Mesendoderm (in vitro differentiated cells): ENCODE measurements at regions not wholly inside any gene's neighbourhood (a gene's known extent, or its start where the extent isn't known, plus 50 kb on each side); places are given as distances from the start of the nearest gene placed in this dataset.
"Not testable (repeated sequence)": the region's sequence is repeated elsewhere in the genome, so short reads cannot be mapped to it uniquely, and the experiment has no call there.

Experiments used
- DNase-seq: peaks from one replicate; pipeline ENCODE4 v3.0.0; 2013
- H2AK5ac ChIP-seq: 2 replicates; pipeline ENCODE4 v1.6.1; 2013; ENCODE audit warnings: low read length, inconsistent platforms
- H2BK120ac ChIP-seq: 2 replicates; pipeline ENCODE4 v1.6.1; 2013; ENCODE audit warnings: low read depth, mild to moderate bottlenecking, low read length, moderate library complexity, mixed read lengths
- H2BK15ac ChIP-seq: replicated peaks from 2 replicates; pipeline ENCODE4 v1.6.1; 2013; ENCODE audit warnings: low read depth, mild to moderate bottlenecking, moderate library complexity
- H2BK5ac ChIP-seq: 2 replicates; pipeline ENCODE4 v1.6.1; 2013; ENCODE audit warnings: low read length, inconsistent platforms
- H3K18ac ChIP-seq: 2 replicates; pipeline ENCODE4 v1.6.1; 2013; ENCODE audit warnings: mild to moderate bottlenecking, low read length, mixed read lengths
- H3K23ac ChIP-seq: one replicate; pipeline ENCODE4 v1.6.1; 2013; ENCODE audit warnings: low read length
- H3K27ac ChIP-seq: 2 replicates; pipeline ENCODE4 v1.5.1; 2013; ENCODE audit warnings: low read depth, mild to moderate bottlenecking, inconsistent platforms, low read length, moderate library complexity
- H3K27me3 ChIP-seq: 2 replicates; pipeline ENCODE4 v1.6.1; 2013; ENCODE audit warnings: low read length, control low read depth, mild to moderate bottlenecking, inconsistent platforms; ENCODE audit not compliant: insufficient read depth, poor library complexity
- H3K36me3 ChIP-seq: 2 replicates; pipeline ENCODE4 v1.6.1; 2013; ENCODE audit warnings: low read length, inconsistent platforms; ENCODE audit not compliant: control insufficient read depth, insufficient read depth
- H3K4ac ChIP-seq: one replicate; pipeline ENCODE4 v1.6.1; 2013; ENCODE audit warnings: low read depth, mild to moderate bottlenecking, low read length, moderate library complexity
- H3K4me1 ChIP-seq: 2 replicates; pipeline ENCODE4 v1.6.1; 2013; ENCODE audit warnings: low read depth, low read length, inconsistent platforms; ENCODE audit not compliant: control insufficient read depth
- H3K4me2 ChIP-seq: 2 replicates; pipeline ENCODE4 v1.6.1; 2013; ENCODE audit warnings: low read length
- H3K4me3 ChIP-seq: 2 replicates; pipeline ENCODE4 v1.5.1; 2013; ENCODE audit warnings: mild to moderate bottlenecking, low read length
- H3K56ac ChIP-seq: one replicate; pipeline ENCODE4 v1.6.1; 2013; ENCODE audit warnings: low read length
- H3K79me1 ChIP-seq: 2 replicates; pipeline ENCODE4 v1.6.1; 2013; ENCODE audit warnings: low read length, inconsistent platforms
- H3K79me2 ChIP-seq: 2 replicates; pipeline ENCODE4 v1.6.1; 2013; ENCODE audit warnings: mild to moderate bottlenecking, low read length; ENCODE audit not compliant: control insufficient read depth, insufficient read depth
- H3K9ac ChIP-seq: 2 replicates; pipeline ENCODE4 v1.6.1; 2013; ENCODE audit warnings: low read length, inconsistent platforms
- H4K5ac ChIP-seq: one replicate; pipeline ENCODE4 v1.6.1; 2013; ENCODE audit warnings: low read length
- H4K8ac ChIP-seq: one replicate; pipeline ENCODE4 v1.6.1; 2013; ENCODE audit warnings: low read depth, mild to moderate bottlenecking, control low read depth, low read length, moderate library complexity
- WGBS: extraction: QIAGEN DNeasy Blood & Tissue Kit; methylation state at CpG from one replicate; pipeline ENCODE4 v1.1.7; 2013; ENCODE audit warnings: low lambda C conversion rate, missing lambda C conversion rate; ENCODE audit not compliant: insufficient coverage; ENCODE audit errors: extremely low coverage; 5-methylcytosine and 5-hydroxymethylcytosine counted together

DNA sequence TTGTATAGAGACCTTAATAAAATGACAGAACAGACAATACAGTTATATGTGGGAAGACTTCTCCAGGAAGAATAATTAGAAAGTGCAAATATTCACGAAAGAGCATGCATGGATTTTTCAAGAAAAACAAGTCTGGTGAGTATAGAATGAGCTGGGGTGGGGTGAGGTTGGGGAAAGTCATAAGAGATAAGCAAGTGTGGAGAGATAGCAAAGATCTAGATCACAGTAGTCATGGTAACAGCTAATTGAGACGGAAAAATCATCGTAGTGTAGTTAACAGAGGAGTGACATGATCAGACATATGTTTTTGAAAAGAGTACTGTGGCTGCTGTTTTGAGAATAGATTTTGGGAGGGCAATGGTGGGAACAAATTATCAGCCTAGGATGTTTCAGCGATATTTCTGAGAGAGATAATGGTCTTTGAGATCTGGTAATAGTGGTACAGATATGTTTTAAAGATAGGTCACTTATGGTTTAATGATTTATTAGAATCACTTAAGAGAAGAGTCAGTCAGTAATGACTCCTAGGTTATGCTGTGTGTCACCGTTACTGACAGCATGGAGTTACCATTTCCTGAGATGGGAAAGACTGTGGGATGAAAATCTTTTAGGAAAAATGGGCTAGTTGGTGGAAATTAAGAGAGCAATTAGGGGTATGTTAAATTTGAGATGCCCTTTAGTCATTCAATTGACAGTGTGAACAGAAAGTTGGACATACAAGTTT is 248.5 kb upstream of the SLC8A1 start:
- H4K8ac ChIP-seq: no peak overlapping the region
- H3K56ac ChIP-seq: no peak overlapping the region
- no peak overlapping the region for H3K4me2 ChIP-seq
- H2BK5ac ChIP-seq: no peak overlapping the region
- no peak overlapping the region for H4K5ac ChIP-seq
- H3K4ac ChIP-seq: no peak overlapping the region
- H3K36me3 ChIP-seq: no peaks in the 10 kb centered on the region
- no peak overlapping the region for H3K4me3 ChIP-seq
- no peaks in the 10 kb centered on the region for H3K27me3 ChIP-seq
- no peak overlapping the region for H2AK5ac ChIP-seq
- H3K79me1 ChIP-seq: no peaks in the 10 kb centered on the region
- no peak overlapping the region for H3K9ac ChIP-seq
- WGBS: no CpG with 5 or more reads among the region's 5 CpGs
- H3K27ac ChIP-seq: no peak overlapping the region
- H2BK15ac ChIP-seq: no peak overlapping the region
- peak; percentile 51 for DNase-seq
- H3K23ac ChIP-seq: no peak overlapping the region
- H3K79me2 ChIP-seq: no peaks in the 10 kb centered on the region
- no peak overlapping the region for H2BK120ac ChIP-seq
- H3K4me1 ChIP-seq: no peaks in the 10 kb centered on the region
- no peak overlapping the region for H3K18ac ChIP-seq

- H2BK120ac ChIP-seq, H3K4me3 ChIP-seq, H4K8ac ChIP-seq, H3K36me3 ChIP-seq, H4K5ac ChIP-seq, H3K18ac ChIP-seq, H3K4ac ChIP-seq, H3K27ac ChIP-seq, H3K79me1 ChIP-seq, H3K4me2 ChIP-seq, H3K4me1 ChIP-seq, H3K23ac ChIP-seq, H3K79me2 ChIP-seq, H3K9ac ChIP-seq, H2AK5ac ChIP-seq, H2BK5ac ChIP-seq, H3K56ac ChIP-seq, H2BK15ac ChIP-seq, H3K27me3 ChIP-seq: not testable (repeated sequence)
- WGBS: no CpG with 5 or more reads among the region's 7 CpGs
- DNase-seq: peak; percentile 32
Observed at GRCh38 chr2:40712197-40712894, 260.5 kb upstream of the SLC8A1 start.

DNA sequence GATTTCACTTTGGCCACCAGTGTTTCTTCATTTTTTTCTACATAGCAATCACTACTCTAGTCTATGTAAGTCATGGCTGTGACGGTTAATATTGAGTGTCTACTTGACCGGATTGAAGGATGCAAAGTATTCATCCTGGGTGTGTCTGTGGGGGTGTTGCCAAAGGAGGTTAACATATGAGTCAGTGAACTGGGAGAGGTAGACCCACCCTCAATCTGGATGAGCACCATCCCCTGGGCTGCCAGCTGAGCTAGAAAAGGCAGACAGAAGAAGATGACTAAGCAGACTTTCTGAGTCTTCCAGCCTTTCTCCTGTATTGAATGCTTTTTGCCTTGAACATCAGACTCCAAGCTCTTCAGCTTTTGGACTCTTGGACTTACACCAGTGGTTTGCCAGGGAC is 265.0 kb upstream of the SLC8A1 start:
- H2BK5ac ChIP-seq: no peak overlapping the region
- H3K4ac ChIP-seq: no peak overlapping the region
- H3K79me2 ChIP-seq: no peaks in the 10 kb centered on the region
- no peaks in the 10 kb centered on the region for H3K27me3 ChIP-seq
- no peaks in the 10 kb centered on the region for H3K79me1 ChIP-seq
- H3K4me1 ChIP-seq: no peaks in the 10 kb centered on the region
- no CpG with 5 or more reads among the region's 2 CpGs for WGBS
- no peak overlapping the region for H3K23ac ChIP-seq
- H3K36me3 ChIP-seq: no peaks in the 10 kb centered on the region
- H3K4me3 ChIP-seq: no peak overlapping the region
- DNase-seq: no peak
- H2AK5ac ChIP-seq: no peak overlapping the region
- H4K8ac ChIP-seq: no peak overlapping the region
- no peak overlapping the region for H2BK120ac ChIP-seq
- H4K5ac ChIP-seq: no peak overlapping the region
- H2BK15ac ChIP-seq: no peak overlapping the region
- no peak overlapping the region for H3K4me2 ChIP-seq
- H3K27ac ChIP-seq: no peak overlapping the region
- no peak overlapping the region for H3K9ac ChIP-seq
- H3K56ac ChIP-seq: no peak overlapping the region
- no peak overlapping the region for H3K18ac ChIP-seq

GRCh38 chr2:40719414-40719813 is 267.5 kb upstream of the SLC8A1 start:
- Histone ChIP-seq H3K79me2 (no peaks in the 10 kb centered on the region), H3K4me2 (no peak overlapping the region), H3K18ac (no peak overlapping the region), H4K8ac (no peak overlapping the region), H3K27ac (no peak overlapping the region), H3K79me1 (no peaks in the 10 kb centered on the region), H3K27me3 (no peaks in the 10 kb centered on the region), H3K4me3 (no peak overlapping the region), H3K56ac (no peak overlapping the region), H2BK5ac (no peak overlapping the region), H2AK5ac (no peak overlapping the region), H2BK15ac (no peak overlapping the region), H3K4me1 (no peaks in the 10 kb centered on the region), H3K9ac (no peak overlapping the region), H3K4ac (no peak overlapping the region), H4K5ac (no peak overlapping the region), H3K36me3 (no peaks in the 10 kb centered on the region), H2BK120ac (no peak overlapping the region), H3K23ac (no peak overlapping the region)
- no CpG with 5 or more reads among the region's 2 CpGs for WGBS
- no peak for DNase-seq

DNA sequence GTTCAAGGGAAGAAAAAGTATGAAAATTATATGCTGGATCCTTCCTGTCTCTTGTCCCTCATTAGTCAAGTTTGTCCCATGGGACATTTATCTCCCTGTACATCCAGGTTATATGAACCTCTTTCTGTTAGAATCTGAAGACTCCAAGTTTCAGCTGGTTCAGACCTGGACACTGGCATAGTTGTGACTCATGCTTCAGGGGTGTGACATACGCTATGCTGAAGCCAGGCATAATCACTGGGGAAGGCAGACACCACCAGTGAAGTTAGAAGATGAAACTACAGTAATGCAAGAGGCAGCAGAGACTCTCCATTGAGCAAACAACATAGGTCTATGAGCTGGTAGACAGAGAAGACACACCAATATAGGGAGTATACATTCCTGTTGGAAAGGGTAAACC is 269.7 kb upstream of the SLC8A1 start:
- Histone ChIP-seq H3K18ac (no peak overlapping the region), H2BK120ac (no peak overlapping the region), H3K4me2 (no peak overlapping the region), H2BK5ac (no peak overlapping the region), H4K5ac (no peak overlapping the region), H3K56ac (no peak overlapping the region), H3K27me3 (no peaks in the 10 kb centered on the region), H3K4me1 (no peaks in the 10 kb centered on the region), H3K36me3 (no peaks in the 10 kb centered on the region), H3K9ac (no peak overlapping the region), H3K23ac (no peak overlapping the region), H4K8ac (no peak overlapping the region), H3K27ac (no peak overlapping the region), H2AK5ac (no peak overlapping the region), H3K4ac (no peak overlapping the region), H3K4me3 (no peak overlapping the region), H3K79me1 (no peaks in the 10 kb centered on the region), H3K79me2 (no peaks in the 10 kb centered on the region), H2BK15ac (no peak overlapping the region)
- no CpG with 5 or more reads among the region's 1 CpG for WGBS
- no peak for DNase-seq
